ENCODE measurements at regions not wholly inside any gene's neighbourhood (a gene's known extent, or its start where the extent isn't known, plus 50 kb on each side); places are given as distances from the start of the nearest gene placed in this dataset.

DNA sequence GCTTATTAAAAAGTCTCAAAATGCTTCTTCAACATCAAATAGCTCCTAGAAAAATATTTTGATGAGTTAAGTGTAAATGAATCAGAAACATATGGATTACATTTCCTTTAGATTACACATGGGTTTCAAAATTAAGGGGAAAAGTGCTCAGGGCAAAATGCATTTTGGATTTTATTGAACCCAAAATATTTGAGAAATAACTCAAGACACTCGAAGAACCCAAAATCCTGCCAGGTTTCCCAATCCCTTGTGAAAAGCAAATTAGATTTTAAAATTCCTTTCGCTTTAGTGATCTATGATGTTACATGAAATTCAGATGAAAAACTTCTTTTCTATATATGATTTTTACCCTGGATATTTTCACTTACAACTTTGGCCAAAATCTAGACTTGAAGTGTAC is 847.4 kb upstream of the SOX9 start:
- TF ChIP-seq, protein P1, sequence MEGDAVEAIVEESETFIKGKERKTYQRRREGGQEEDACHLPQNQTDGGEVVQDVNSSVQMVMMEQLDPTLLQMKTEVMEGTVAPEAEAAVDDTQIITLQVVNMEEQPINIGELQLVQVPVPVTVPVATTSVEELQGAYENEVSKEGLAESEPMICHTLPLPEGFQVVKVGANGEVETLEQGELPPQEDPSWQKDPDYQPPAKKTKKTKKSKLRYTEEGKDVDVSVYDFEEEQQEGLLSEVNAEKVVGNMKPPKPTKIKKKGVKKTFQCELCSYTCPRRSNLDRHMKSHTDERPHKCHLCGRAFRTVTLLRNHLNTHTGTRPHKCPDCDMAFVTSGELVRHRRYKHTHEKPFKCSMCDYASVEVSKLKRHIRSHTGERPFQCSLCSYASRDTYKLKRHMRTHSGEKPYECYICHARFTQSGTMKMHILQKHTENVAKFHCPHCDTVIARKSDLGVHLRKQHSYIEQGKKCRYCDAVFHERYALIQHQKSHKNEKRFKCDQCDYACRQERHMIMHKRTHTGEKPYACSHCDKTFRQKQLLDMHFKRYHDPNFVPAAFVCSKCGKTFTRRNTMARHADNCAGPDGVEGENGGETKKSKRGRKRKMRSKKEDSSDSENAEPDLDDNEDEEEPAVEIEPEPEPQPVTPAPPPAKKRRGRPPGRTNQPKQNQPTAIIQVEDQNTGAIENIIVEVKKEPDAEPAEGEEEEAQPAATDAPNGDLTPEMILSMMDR (optimal IDR thresholded peaks at IDR 0.05 in 1 of 3, IDR thresholded peaks at IDR 0.05 in 1 of 3, conservative IDR thresholded peaks at IDR 0.05 in 1 of 3; ENCODE audit: extremely low read depth in 1 of 3, insufficient read depth in 2 of 3, low read length in 3 of 3), result no peak
- no peak for TF ChIP-seq EZH2 (IDR thresholded peaks at IDR 0.05; ENCODE audit: low read length)

Data from keratinocyte (primary cell).